GM19023 (cell line): ENCODE measurements at regions not wholly inside any gene's neighbourhood (a gene's known extent, or its start where the extent isn't known, plus 50 kb on each side); places are given as distances from the start of the nearest gene placed in this dataset.
"Not testable (repeated sequence)": the region's sequence is repeated elsewhere in the genome, so short reads cannot be mapped to it uniquely, and the experiment has no call there.

ENCODE experiments used
- ATAC-seq: cut with Tn5 transposase; IDR thresholded peaks from one replicate; pipeline ENCODE4 v1.9.1; 2021; ENCODE audit warnings: mild to moderate bottlenecking, moderate library complexity; ENCODE audit not compliant: unreplicated experiment

- ATAC-seq, result no peak
Measured at GRCh38 chr14:46147452-46147851, 504.1 kb downstream of the RPL10L start.

GRCh38 chr14:46147024-46147423 is 504.6 kb downstream of the RPL10L start:
- no peak for ATAC-seq

- no peak for ATAC-seq
Measured at GRCh38 chr14:46140445-46140844, 511.1 kb downstream of the RPL10L start.

GRCh38 chr14:46139649-46140048 is 511.9 kb downstream of the RPL10L start:
- ATAC-seq, result no peak

- ATAC-seq, result no peak
Measured at GRCh38 chr14:46137786-46138185, 513.8 kb downstream of the RPL10L start.

- ATAC-seq, result no peak
Measured at GRCh38 chr14:46136456-46136855, 515.1 kb downstream of the RPL10L start.

GRCh38 chr14:46108228-46108627 is 543.4 kb downstream of the RPL10L start:
- no peak for ATAC-seq

- ATAC-seq, result not testable (repeated sequence)
Measured at GRCh38 chr14:46100901-46101300, 550.7 kb downstream of the RPL10L start.

GRCh38 chr14:46091819-46092218 is 559.8 kb downstream of the RPL10L start:
- no peak for ATAC-seq

- no peak for ATAC-seq
Measured at GRCh38 chr14:46087604-46088003, 564.0 kb downstream of the RPL10L start.

GRCh38 chr14:46074061-46074460 is 577.5 kb downstream of the RPL10L start:
- no peak for ATAC-seq

- ATAC-seq, result no peak
Measured at GRCh38 chr14:46063872-46064271, 587.7 kb downstream of the RPL10L start.

- ATAC-seq, result no peak
Measured at GRCh38 chr14:46058964-46059563, 592.5 kb downstream of the RPL10L start.

- ATAC-seq, result no peak
Measured at GRCh38 chr14:46057799-46058198, 593.8 kb downstream of the RPL10L start.

- no peak for ATAC-seq
Measured at GRCh38 chr14:46054526-46054925, 597.1 kb downstream of the RPL10L start.

GRCh38 chr14:46053221-46053620 is 598.4 kb downstream of the RPL10L start:
- ATAC-seq, result no peak

- ATAC-seq, result no peak
Measured at GRCh38 chr14:46051796-46052195, 599.8 kb downstream of the RPL10L start.

GRCh38 chr14:46048127-46048526 is 603.5 kb downstream of the RPL10L start:
- no peak for ATAC-seq

- no peak for ATAC-seq
Measured at GRCh38 chr14:46036099-46036498, 615.5 kb downstream of the RPL10L start.

- no peak for ATAC-seq
Measured at GRCh38 chr14:46034305-46034704, 617.3 kb downstream of the RPL10L start.

- no peak for ATAC-seq
Measured at GRCh38 chr14:46018846-46019420, 632.6 kb downstream of the RPL10L start.

GRCh38 chr14:46008348-46008747 is 643.2 kb downstream of the RPL10L start:
- no peak for ATAC-seq

GRCh38 chr14:45998554-45998953 is 653.0 kb downstream of the RPL10L start:
- no peak for ATAC-seq
